NCI-H2227 (cell line): ENCODE measurements at regions not wholly inside any gene's neighbourhood (a gene's known extent, or its start where the extent isn't known, plus 50 kb on each side); places are given as distances from the start of the nearest gene placed in this dataset.

Source experiments
- DNase-seq: peaks from one replicate; lab custom pipeline; 2025; ENCODE audit not compliant: unreplicated experiment; lab: John Stamatoyannopoulos, UW

DNA sequence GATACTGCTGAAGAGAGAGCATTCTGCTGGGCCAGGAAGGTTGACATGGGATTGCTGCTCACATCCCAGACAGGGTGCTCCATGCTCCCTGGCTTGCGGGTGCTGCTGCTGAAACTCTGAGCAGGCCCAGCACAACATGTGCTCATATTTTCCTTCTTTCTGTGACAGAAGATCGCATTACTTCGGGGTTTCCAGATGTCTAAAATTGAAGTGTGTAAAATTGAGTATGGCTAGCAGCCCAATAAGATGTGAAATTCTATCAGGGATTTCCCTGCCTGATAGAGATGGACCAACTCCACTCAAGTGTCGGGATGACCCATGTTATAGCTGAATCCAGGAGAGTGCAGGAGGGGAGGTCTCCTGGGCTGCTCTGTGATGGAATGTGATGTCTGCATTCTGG lies 55.6 kb upstream of the KL start:
- no peak for DNase-seq

DNA sequence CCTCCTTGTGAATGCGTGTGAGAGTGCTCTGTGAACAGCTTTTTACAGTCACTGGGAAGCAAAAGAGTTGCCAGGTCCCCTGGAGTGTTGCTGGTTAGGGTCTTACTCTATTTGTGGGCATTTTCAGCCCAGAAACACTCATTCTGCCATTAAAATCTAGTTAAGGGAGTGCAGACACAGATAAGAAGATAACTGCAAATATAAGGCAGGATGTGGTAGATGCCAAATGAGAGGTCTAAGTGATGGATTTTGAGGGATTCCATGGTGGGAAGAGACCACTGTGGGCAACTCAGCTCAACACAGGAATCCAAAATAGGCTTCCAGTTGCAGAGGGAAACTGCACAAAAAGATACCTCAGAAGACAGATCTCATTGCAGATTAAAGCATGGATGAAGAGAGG lies 54.5 kb upstream of the KL start:
- no peak for DNase-seq

DNA sequence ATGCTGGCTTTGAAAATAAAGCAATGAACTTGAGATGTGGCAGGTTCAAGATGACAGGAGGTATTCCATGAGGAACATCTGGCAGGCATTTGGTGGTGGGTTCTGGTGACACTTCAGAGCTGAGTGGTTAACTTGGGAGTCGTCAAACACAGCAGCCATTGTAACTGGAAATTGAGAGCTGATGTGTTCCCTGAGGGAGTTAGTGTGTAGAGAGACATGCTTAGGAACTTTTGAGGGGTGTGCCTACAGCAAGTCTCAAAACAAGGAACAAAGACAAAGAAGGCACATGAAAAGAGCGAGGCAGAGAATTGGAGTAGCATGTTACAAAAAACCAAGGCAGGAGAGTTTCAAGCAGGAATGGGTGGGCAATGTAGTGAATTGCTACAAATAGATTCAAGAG lies 53.9 kb upstream of the KL start:
- no peak for DNase-seq

DNA sequence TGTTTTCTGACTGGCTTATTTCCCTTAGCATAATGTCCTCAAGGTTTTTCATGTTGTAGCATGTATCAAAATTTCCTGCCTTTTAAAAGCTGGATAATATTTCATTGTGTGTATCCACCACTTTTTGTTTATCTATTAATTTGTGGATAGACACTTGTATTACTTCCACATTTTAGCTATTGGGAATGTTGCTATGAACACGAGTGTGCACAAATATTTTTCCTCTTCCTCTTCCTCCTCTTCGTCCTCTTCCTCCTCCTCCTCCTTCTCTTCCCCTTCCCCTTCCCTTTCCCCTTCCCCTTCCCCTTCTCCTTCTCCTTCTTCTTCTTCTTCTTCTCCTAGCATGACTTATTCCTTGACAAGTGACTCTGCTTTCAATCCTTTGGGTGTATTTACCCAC lies 51.2 kb upstream of the KL start:
- DNase-seq = no peak
